SK-N-SH (cell line): ENCODE measurements at regions not wholly inside any gene's neighbourhood (a gene's known extent, or its start where the extent isn't known, plus 50 kb on each side); places are given as distances from the start of the nearest gene placed in this dataset.

Experiments
- CTCF ChIA-PET: fragments of 300-600, 350-600 bp; formaldehyde crosslinking; extraction: SDS; loops from one replicate; lab custom pipeline; 2021; lab: Yijun Ruan, JAX
- POLR2A ChIA-PET: fragments of 350-600 bp; sonication (Branson Sonifier 250); formaldehyde crosslinking; extraction: SDS; loops from one replicate; lab custom pipeline; 2020; ENCODE audit warnings: antibody characterized with exemption, inconsistent platforms; lab: Yijun Ruan, JAX
- DNase-seq: peaks from one replicate; pipeline ENCODE4 v3.0.0; 2012
- H2AFZ ChIP-seq: fragments of 200-600 bp; sonication (generic); 2 replicates; pipeline ENCODE4 v1.8.1; 2016; ENCODE audit warnings: antibody characterized with exemption, mild to moderate bottlenecking, low read depth
- H3F3A ChIP-seq: fragments of 200-600 bp; sonication (generic); replicated peaks from 2 replicates; pipeline ENCODE3; 2016; ENCODE audit warnings: antibody characterized with exemption, mild to moderate bottlenecking; ENCODE audit not compliant: insufficient read depth
- H3K27ac ChIP-seq, 2 experiments: fragments of 200-500 bp in 1 of 2; fragments of 200-600 bp in 1 of 2; sonication (Bioruptor generic) in 1 of 2; sonication (generic), shearing (Covaris generic) in 1 of 2; 2 replicates each; pipeline versions ENCODE4 v1.5.1 to v1.6.1; 2014 to 2016; ENCODE audit warnings: low read depth in 2 of 2, inconsistent platforms in 1 of 2, low read length in 1 of 2, mild to moderate bottlenecking in 1 of 2, mixed read lengths in 1 of 2
- H3K27me3 ChIP-seq: fragments of 200-600 bp; sonication (generic), shearing (Covaris generic); 2 replicates; pipeline ENCODE4 v1.6.1; 2016; ENCODE audit warnings: mixed run types; ENCODE audit not compliant: insufficient read depth
- H3K36me3 ChIP-seq, 2 experiments: fragments of 200-500 bp in 1 of 2; fragments of 200-600 bp in 1 of 2; sonication (Bioruptor generic) in 1 of 2; sonication (generic) in 1 of 2; replicated peaks in 1 of 2; 2 replicates each; pipeline versions ENCODE3 to v1.5.1; 2014 to 2016; ENCODE audit warnings: low read length in 1 of 2, mild to moderate bottlenecking in 1 of 2; ENCODE audit not compliant: insufficient read depth in 2 of 2, control insufficient read depth in 1 of 2
- H3K4me1 ChIP-seq, 2 experiments: fragments of 200-500 bp in 1 of 2; fragments of 200-600 bp in 1 of 2; sonication (Bioruptor generic) in 1 of 2; sonication (generic), shearing (Covaris generic) in 1 of 2; 2 replicates each; pipeline versions ENCODE4 v1.5.1 to v1.6.1; 2014 to 2016; ENCODE audit warnings: low read depth in 1 of 2, low read length in 1 of 2, mixed run types in 1 of 2; ENCODE audit not compliant: insufficient read depth in 2 of 2, control insufficient read depth in 1 of 2
- H3K4me2 ChIP-seq: fragments of 200-600 bp; sonication (generic), shearing (Covaris generic); 2 replicates; pipeline ENCODE4 v1.6.1; 2017; ENCODE audit warnings: mixed run types
- H3K4me3 ChIP-seq, 2 experiments: fragments of 200-500 bp in 1 of 2; fragments of 200-600 bp in 1 of 2; sonication (Bioruptor generic) in 1 of 2; sonication (generic), shearing (Covaris generic) in 1 of 2; 2 replicates each; pipeline versions ENCODE4 v1.5.1 to v1.8.1; 2014 to 2016; ENCODE audit warnings: low read depth in 2 of 2, inconsistent platforms in 1 of 2, low read length in 1 of 2, mild to moderate bottlenecking in 1 of 2, mixed read lengths in 1 of 2, moderate library complexity in 1 of 2
- H3K79me2 ChIP-seq: fragments of 200-600 bp; sonication (generic); 2 replicates; pipeline ENCODE4 v1.8.1; 2017; ENCODE audit warnings: mild to moderate bottlenecking; ENCODE audit not compliant: insufficient read depth
- H3K9ac ChIP-seq: fragments of 200-600 bp; sonication (generic); 2 replicates; pipeline ENCODE4 v1.6.1; 2017; ENCODE audit warnings: mixed run types
- H3K9me2 ChIP-seq: fragments of 200-600 bp; sonication (generic); 2 replicates; pipeline ENCODE4 v1.6.1; 2017; ENCODE audit warnings: mixed run types
- H3K9me3 ChIP-seq: fragments of 200-600 bp; sonication (generic); 2 replicates; pipeline ENCODE4 v1.6.1; 2017; ENCODE audit warnings: mixed run types, mild to moderate bottlenecking, moderate library complexity
- H4K20me1 ChIP-seq: fragments of 200-600 bp; sonication (generic); 2 replicates; pipeline ENCODE4 v1.6.1; 2017; ENCODE audit warnings: mild to moderate bottlenecking, mixed run types; ENCODE audit not compliant: insufficient read depth
- EP300 ChIP-seq, 2 experiments: IDR thresholded peaks; 2 replicates each; pipeline versions ENCODE4 v1.4.0 to v1.6.1; 2012; ENCODE audit warnings: borderline replicate concordance in 1 of 2, low read depth in 1 of 2, low read length in 1 of 2
- GABPA ChIP-seq: IDR thresholded peaks from 2 replicates; pipeline ENCODE4 v1.4.0; 2012; ENCODE audit warnings: low read depth, mild to moderate bottlenecking
- GATA2 ChIP-seq: sonication (generic); formaldehyde crosslinking; IDR thresholded peaks from 2 replicates; pipeline ENCODE4 v1.5.0; 2020; ENCODE audit warnings: mild to moderate bottlenecking, missing genetic modification reagents
- MXI1 ChIP-seq: IDR thresholded peaks from 2 replicates; pipeline ENCODE4 v1.6.1; 2012; ENCODE audit warnings: mild to moderate bottlenecking, low read depth, low read length, improper control_type of control experiment
- POLR2AphosphoS5 ChIP-seq: IDR thresholded peaks from 2 replicates; pipeline ENCODE4 v1.6.1; 2012; ENCODE audit warnings: low read depth, low read length
- RAD21 ChIP-seq: IDR thresholded peaks from 2 replicates; pipeline ENCODE4 v1.6.1; 2012; ENCODE audit warnings: mild to moderate bottlenecking, low read length
- RCOR1 ChIP-seq: fragments of 150-350 bp; IDR thresholded peaks from 2 replicates; pipeline ENCODE4 v1.6.1; 2017; ENCODE audit warnings: antibody characterized with exemption, low read length
- TAF1 ChIP-seq: IDR thresholded peaks from 2 replicates; pipeline ENCODE4 v1.6.1; 2012; ENCODE audit warnings: low read depth, mild to moderate bottlenecking, low read length, moderate library complexity, borderline replicate concordance
- TCF12 ChIP-seq: IDR thresholded peaks from 2 replicates; pipeline ENCODE4 v1.4.0; 2012
- YY1 ChIP-seq: IDR thresholded peaks from 2 replicates; pipeline ENCODE4 v1.4.0; 2012; ENCODE audit warnings: low read depth, mild to moderate bottlenecking
- WGBS: methylation state at CpG from one replicate; pipeline ENCODE4 v1.1.6; 2017; ENCODE audit warnings: low lambda C conversion rate; 5-methylcytosine and 5-hydroxymethylcytosine counted together
- TF ChIP-seq, protein P1 (sequence below): IDR thresholded peaks from 2 replicates; pipeline ENCODE4 v1.6.1; 2012; ENCODE audit warnings: mild to moderate bottlenecking, low read depth, low read length, moderate library complexity

GRCh38 chr3:59380146-59380545 is 330.3 kb upstream of the CFAP20DC start:
- Histone ChIP-seq H3F3A (no peaks in the 10 kb centered on the region), H3K36me3 (no peaks in the 10 kb centered on the region), H3K9me2 (no peaks in the 10 kb centered on the region), H3K9ac (no peak overlapping the region), H2AFZ (no peak overlapping the region), H3K4me3 (no peak overlapping the region), H3K79me2 (no peaks in the 10 kb centered on the region), H3K9me3 (no peaks in the 10 kb centered on the region), H3K4me2 (no peak overlapping the region), H3K27me3 (no peaks in the 10 kb centered on the region), H4K20me1 (no peaks in the 10 kb centered on the region), H3K27ac (no peak overlapping the region), H3K4me1 (no peaks in the 10 kb centered on the region)
- POLR2A ChIA-PET = no interaction called here
- TF ChIP-seq RAD21 (no peak), TAF1 (no peak), MXI1 (no peak), TCF12 (no peak), YY1 (no peak)
- CTCF ChIA-PET = no interaction called here
- no peak for DNase-seq

DNA sequence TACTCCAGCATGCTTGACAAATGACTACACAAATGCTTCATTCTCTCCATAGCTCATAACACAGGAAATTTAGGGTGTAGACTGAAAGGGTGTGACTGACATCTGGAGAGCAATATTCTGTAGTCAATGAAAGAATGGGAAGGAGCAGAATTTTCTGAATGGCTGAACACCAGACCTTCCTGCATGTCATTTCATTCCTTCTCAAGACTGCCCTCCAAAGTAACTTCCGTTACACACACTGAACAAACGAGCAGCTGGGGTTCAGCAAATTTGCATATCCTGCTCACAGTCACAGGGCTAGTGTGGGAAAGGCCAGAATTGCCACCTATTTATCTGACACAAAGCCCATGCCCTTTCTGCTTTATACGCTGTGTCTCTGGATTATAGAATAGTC is 325.0 kb upstream of the CFAP20DC start:
- no peak for DNase-seq
- POLR2A ChIA-PET = no interaction called here

DNA sequence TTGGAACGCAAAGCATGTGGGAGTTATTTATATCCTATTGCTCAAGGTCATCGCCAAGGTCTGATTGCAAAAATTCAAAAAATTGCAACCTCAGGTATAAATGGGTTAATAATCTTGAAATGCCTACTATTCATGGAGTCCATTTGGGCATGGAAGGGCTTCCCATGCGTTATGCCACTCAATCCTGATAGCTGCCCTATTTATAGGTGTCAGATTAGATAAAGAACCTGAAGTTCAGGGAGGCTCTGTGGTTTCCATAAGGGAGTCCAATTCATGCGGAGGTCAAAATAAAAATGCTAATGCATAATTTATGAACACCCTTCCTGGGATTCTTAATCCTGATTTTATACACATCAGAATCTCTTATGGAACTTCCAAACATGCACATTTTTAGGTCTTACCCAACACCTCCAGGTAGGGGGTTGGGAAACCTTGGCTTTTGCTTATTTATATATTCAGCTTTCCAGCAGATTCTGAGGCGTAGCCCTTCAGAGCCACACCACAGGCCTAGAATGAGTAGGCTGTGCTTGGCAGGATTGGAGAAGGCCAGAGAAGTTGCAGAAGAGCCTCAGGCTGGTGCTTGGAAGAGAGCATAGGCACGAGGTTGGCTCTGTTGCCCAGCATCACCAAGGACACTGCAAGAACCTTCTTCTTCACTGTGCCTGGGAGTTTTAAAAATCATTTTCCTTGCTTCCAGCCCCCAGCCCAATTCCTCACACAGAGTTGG is 324.4 kb upstream of the CFAP20DC start:
- H3K27ac ChIP-seq = no peak overlapping the region
- WGBS = 36% methylated on average over 6 of the region's 6 CpGs
- no peak for DNase-seq
- no peaks in the 10 kb centered on the region for H3K36me3 ChIP-seq
- POLR2A ChIA-PET = no interaction called here
- no peak overlapping the region for H3K9ac ChIP-seq
- no peaks in the 10 kb centered on the region for H4K20me1 ChIP-seq
- CTCF ChIA-PET = no interaction called here
- H3K4me2 ChIP-seq = no peak overlapping the region
- no peak overlapping the region for H3K4me3 ChIP-seq
- no peaks in the 10 kb centered on the region for H3K9me3 ChIP-seq
- H3K4me1 ChIP-seq = no peaks in the 10 kb centered on the region
- no peaks in the 10 kb centered on the region for H3K79me2 ChIP-seq
- no peaks in the 10 kb centered on the region for H3F3A ChIP-seq
- H3K27me3 ChIP-seq = no peaks in the 10 kb centered on the region
- H2AFZ ChIP-seq = no peak overlapping the region
- H3K9me2 ChIP-seq = no peaks in the 10 kb centered on the region
- TF ChIP-seq RCOR1 (no peak), MXI1 (no peak), POLR2AphosphoS5 (no peak), EP300 (IDR thresholded peaks at IDR 0.05; ENCODE audit: borderline replicate concordance in 1 of 2, low read depth in 1 of 2, low read length in 1 of 2) (no peak), GABPA (no peak)
- TF ChIP-seq, protein P1, sequence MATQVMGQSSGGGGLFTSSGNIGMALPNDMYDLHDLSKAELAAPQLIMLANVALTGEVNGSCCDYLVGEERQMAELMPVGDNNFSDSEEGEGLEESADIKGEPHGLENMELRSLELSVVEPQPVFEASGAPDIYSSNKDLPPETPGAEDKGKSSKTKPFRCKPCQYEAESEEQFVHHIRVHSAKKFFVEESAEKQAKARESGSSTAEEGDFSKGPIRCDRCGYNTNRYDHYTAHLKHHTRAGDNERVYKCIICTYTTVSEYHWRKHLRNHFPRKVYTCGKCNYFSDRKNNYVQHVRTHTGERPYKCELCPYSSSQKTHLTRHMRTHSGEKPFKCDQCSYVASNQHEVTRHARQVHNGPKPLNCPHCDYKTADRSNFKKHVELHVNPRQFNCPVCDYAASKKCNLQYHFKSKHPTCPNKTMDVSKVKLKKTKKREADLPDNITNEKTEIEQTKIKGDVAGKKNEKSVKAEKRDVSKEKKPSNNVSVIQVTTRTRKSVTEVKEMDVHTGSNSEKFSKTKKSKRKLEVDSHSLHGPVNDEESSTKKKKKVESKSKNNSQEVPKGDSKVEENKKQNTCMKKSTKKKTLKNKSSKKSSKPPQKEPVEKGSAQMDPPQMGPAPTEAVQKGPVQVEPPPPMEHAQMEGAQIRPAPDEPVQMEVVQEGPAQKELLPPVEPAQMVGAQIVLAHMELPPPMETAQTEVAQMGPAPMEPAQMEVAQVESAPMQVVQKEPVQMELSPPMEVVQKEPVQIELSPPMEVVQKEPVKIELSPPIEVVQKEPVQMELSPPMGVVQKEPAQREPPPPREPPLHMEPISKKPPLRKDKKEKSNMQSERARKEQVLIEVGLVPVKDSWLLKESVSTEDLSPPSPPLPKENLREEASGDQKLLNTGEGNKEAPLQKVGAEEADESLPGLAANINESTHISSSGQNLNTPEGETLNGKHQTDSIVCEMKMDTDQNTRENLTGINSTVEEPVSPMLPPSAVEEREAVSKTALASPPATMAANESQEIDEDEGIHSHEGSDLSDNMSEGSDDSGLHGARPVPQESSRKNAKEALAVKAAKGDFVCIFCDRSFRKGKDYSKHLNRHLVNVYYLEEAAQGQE = no peak

More for the DNA sequence above, 325.0 kb upstream of the CFAP20DC start:
- CTCF ChIA-PET = no interaction called here
- Histone ChIP-seq H3K4me3 (no peak overlapping the region), H3K9me3 (no peaks in the 10 kb centered on the region), H3K36me3 (no peaks in the 10 kb centered on the region), H3K4me1 (no peaks in the 10 kb centered on the region), H2AFZ (no peak overlapping the region), H3K27me3 (no peaks in the 10 kb centered on the region), H4K20me1 (no peaks in the 10 kb centered on the region), H3K9me2 (no peaks in the 10 kb centered on the region), H3K9ac (no peak overlapping the region), H3F3A (no peaks in the 10 kb centered on the region), H3K27ac (no peak overlapping the region), H3K4me2 (no peak overlapping the region), H3K79me2 (no peaks in the 10 kb centered on the region)
- no peak for TF ChIP-seq GATA2 (CRISPR knock-in tag)
- WGBS = 26% methylated on average over 3 of the region's 3 CpGs
